Endothelial cell of umbilical vein (primary cell): ENCODE measurements at regions not wholly inside any gene's neighbourhood (a gene's known extent, or its start where the extent isn't known, plus 50 kb on each side); places are given as distances from the start of the nearest gene placed in this dataset.

Experiments
- BruUV-seq: library from RNA; stranded (reverse); fragments of 400-500 nt; replicated peaks from 2 replicates; lab custom pipeline; 2021; lab: Mats Ljungman, UMichigan
- CTCF ChIA-PET: fragments of 300-600, 350-600 bp; sonication (Branson Sonifier 250); formaldehyde crosslinking; loops from one replicate; lab custom pipeline; 2021; ENCODE audit warnings: antibody characterized with exemption, inconsistent platforms; lab: Charles Lee
- POLR2A ChIA-PET: fragments of 300-600, 350-600 bp; sonication (Branson Sonifier 250); formaldehyde crosslinking; loops from one replicate; lab custom pipeline; 2021; ENCODE audit warnings: antibody characterized with exemption, inconsistent platforms; lab: Charles Lee
- DNase-seq: peaks from one replicate; pipeline ENCODE4 v3.0.0-alpha.2; 2011; ENCODE audit warnings: low read depth, low spot score
- FAIRE-seq: peaks from 2 replicates; lab custom pipeline; 2011; peaks lifted over from hg19 to GRCh38; lab: Jason Lieb, UNC
- H2AFZ ChIP-seq: 2 replicates; pipeline ENCODE4 v1.6.0; 2012; ENCODE audit warnings: low read depth, low read length, control low read depth, inconsistent platforms
- H3K27ac ChIP-seq: 2 replicates; pipeline ENCODE4 v1.5.1; 2011; ENCODE audit warnings: low read depth, mild to moderate bottlenecking, control low read depth, low read length, moderate library complexity; ENCODE audit not compliant: insufficient read depth
- H3K27me3 ChIP-seq, 2 experiments: 2 replicates each; pipeline versions ENCODE4 v1.6.0 to v1.6.1; 2011; ENCODE audit warnings: low read length in 2 of 2, mixed read lengths in 1 of 2; ENCODE audit not compliant: control insufficient read depth in 2 of 2, insufficient read depth in 2 of 2
- H3K36me3 ChIP-seq, 2 experiments: 2 replicates in 1 of 2; 3 replicates in 1 of 2; pipeline ENCODE4 v1.5.1; 2011; ENCODE audit warnings: low read length in 2 of 2, mild to moderate bottlenecking in 1 of 2, moderate library complexity in 1 of 2; ENCODE audit not compliant: control insufficient read depth in 2 of 2, insufficient read depth in 2 of 2; ENCODE audit errors: extremely low read depth in 1 of 2
- H3K4me1 ChIP-seq: 3 replicates; pipeline ENCODE4 v1.5.1; 2011; ENCODE audit warnings: mild to moderate bottlenecking, low read length; ENCODE audit not compliant: control insufficient read depth, insufficient read depth; ENCODE audit errors: extremely low read depth
- H3K4me2 ChIP-seq: 2 replicates; pipeline ENCODE4 v1.6.1; 2011; ENCODE audit warnings: low read length, control low read depth, mixed read lengths; ENCODE audit not compliant: insufficient read depth
- H3K4me3 ChIP-seq, 3 experiments: fragments of 200-600 bp in 1 of 3; sonication (generic), shearing (Covaris generic) in 1 of 3; replicated peaks in 1 of 3; 2 replicates each; pipeline ENCODE4 v1.5.1; 2011 to 2016; ENCODE audit warnings: control low read depth in 3 of 3, low read length in 3 of 3, mild to moderate bottlenecking in 2 of 3, inconsistent platforms in 1 of 3, low read depth in 1 of 3, moderate library complexity in 1 of 3; ENCODE audit not compliant: insufficient read depth in 1 of 3
- H3K79me2 ChIP-seq: 2 replicates; pipeline ENCODE4 v1.6.0; 2012; ENCODE audit warnings: low read length, inconsistent platforms; ENCODE audit not compliant: control insufficient read depth, insufficient read depth
- H3K9ac ChIP-seq: replicated peaks from 2 replicates; pipeline ENCODE3; 2011; ENCODE audit warnings: low read length, control low read depth; ENCODE audit not compliant: insufficient read depth; ENCODE audit errors: extremely low read depth
- H3K9me1 ChIP-seq: replicated peaks from 3 replicates; pipeline ENCODE4 v1.6.0; 2011; ENCODE audit warnings: mild to moderate bottlenecking, low read length; ENCODE audit not compliant: control insufficient read depth, insufficient read depth; ENCODE audit errors: extremely low read depth
- H3K9me3 ChIP-seq: replicated peaks from 2 replicates; pipeline ENCODE4 v1.5.1; 2012; ENCODE audit warnings: low read length, inconsistent platforms; ENCODE audit not compliant: control insufficient read depth, insufficient read depth
- H4K20me1 ChIP-seq: replicated peaks from 2 replicates; pipeline ENCODE3; 2011; ENCODE audit warnings: mild to moderate bottlenecking, low read length; ENCODE audit not compliant: control insufficient read depth, insufficient read depth; ENCODE audit errors: extremely low read depth
- EZH2 ChIP-seq: IDR thresholded peaks from 2 replicates; pipeline ENCODE4 v1.6.1; 2012; ENCODE audit warnings: borderline replicate concordance, low read depth, mild to moderate bottlenecking, moderate library complexity, low read length, inconsistent platforms; ENCODE audit not compliant: severe bottlenecking
- FOS ChIP-seq: IDR thresholded peaks from 2 replicates; pipeline ENCODE4 v1.6.1; 2011; ENCODE audit warnings: mild to moderate bottlenecking, low read length, moderate library complexity, borderline replicate concordance; ENCODE audit not compliant: insufficient read depth
- GATA2 ChIP-seq: IDR thresholded peaks from 2 replicates; pipeline ENCODE4 v1.7.0; 2011; ENCODE audit warnings: low read depth, mild to moderate bottlenecking, moderate library complexity, mixed read lengths, low read length; ENCODE audit not compliant: insufficient read length, insufficient read depth
- JUN ChIP-seq: IDR thresholded peaks from 2 replicates; pipeline ENCODE4 v1.6.1; 2011; ENCODE audit warnings: borderline replicate concordance, low read depth; ENCODE audit not compliant: insufficient read length, insufficient read depth
- MAX ChIP-seq: IDR thresholded peaks from 2 replicates; pipeline ENCODE4 v1.6.1; 2011; ENCODE audit not compliant: insufficient read depth, insufficient read length
- MYC ChIP-seq: IDR thresholded peaks from one replicate; pipeline ENCODE4 v1.6.1; 2011; ENCODE audit warnings: mild to moderate bottlenecking, low read depth, low read length
- POLR2A ChIP-seq: IDR thresholded peaks from 2 replicates; pipeline ENCODE4 v1.6.1; 2012; ENCODE audit warnings: low read depth, mild to moderate bottlenecking, control low read depth, low read length
- POLR2AphosphoS5 ChIP-seq: IDR thresholded peaks from 2 replicates; pipeline ENCODE4 v1.6.1; 2012; ENCODE audit warnings: low read depth, mild to moderate bottlenecking, control low read depth, low read length, moderate library complexity; ENCODE audit not compliant: insufficient read depth
- dilution Hi-C: fragments of 300-500 bp; cut with MboI; formaldehyde crosslinking; loops from one replicate; pipeline ENCODE4 v1.15.0; 2019; ENCODE audit warnings: low sequenced_read_pairs; ENCODE audit not compliant: extremely low pct_ligation_motif_present
- intact Hi-C: fragments of 100-400 bp; cut with micrococcal nuclease; formaldehyde crosslinking; loops from one replicate; pipeline ENCODE4 v1.10.0; 2022
- TF ChIP-seq, protein P1 (sequence below), 2 donors: IDR thresholded peaks; 1 replicate in 1 of 2; 2 replicates in 1 of 2; pipeline ENCODE4 v1.5.1; 2011; ENCODE audit warnings: low read length in 2 of 2, mild to moderate bottlenecking in 2 of 2, moderate library complexity in 2 of 2, control low read depth in 1 of 2, inconsistent platforms in 1 of 2, low read depth in 1 of 2; ENCODE audit not compliant: insufficient read depth in 1 of 2; ENCODE audit errors: extremely low read depth in 1 of 2

- no peak for DNase-seq
- H3K9me3 ChIP-seq, result no peaks in the 10 kb centered on the region
- no peak overlapping the region for H3K9ac ChIP-seq
- BruUV-seq, result no TSS peak
- no peak for FAIRE-seq
- H2AFZ ChIP-seq, result no peak overlapping the region
- ChIA-PET POLR2A (no interaction called here), CTCF (interaction anchor here (1.5 to 2.2 kb wide), 2 partner anchors 11 to 19 kb away, joined by 3 to 10 read pairs; no protein-coding TSS in a partner anchor)
- no peaks in the 10 kb centered on the region for H3K4me1 ChIP-seq
- intact Hi-C loops, result no loop called here
- H3K36me3 ChIP-seq, result no peaks in the 10 kb centered on the region
- no peaks in the 10 kb centered on the region for H3K27me3 ChIP-seq
- H3K9me1 ChIP-seq, result no peaks in the 10 kb centered on the region
- H4K20me1 ChIP-seq, result no peaks in the 10 kb centered on the region
- dilution Hi-C loops, result no loop called here
- TF ChIP-seq MAX, result no peak
- no peak for TF ChIP-seq JUN
- TF ChIP-seq POLR2AphosphoS5, result no peak
- no peak for TF ChIP-seq EZH2
- no peak for TF ChIP-seq FOS
- TF ChIP-seq GATA2, result no peak
- TF ChIP-seq, protein P1, sequence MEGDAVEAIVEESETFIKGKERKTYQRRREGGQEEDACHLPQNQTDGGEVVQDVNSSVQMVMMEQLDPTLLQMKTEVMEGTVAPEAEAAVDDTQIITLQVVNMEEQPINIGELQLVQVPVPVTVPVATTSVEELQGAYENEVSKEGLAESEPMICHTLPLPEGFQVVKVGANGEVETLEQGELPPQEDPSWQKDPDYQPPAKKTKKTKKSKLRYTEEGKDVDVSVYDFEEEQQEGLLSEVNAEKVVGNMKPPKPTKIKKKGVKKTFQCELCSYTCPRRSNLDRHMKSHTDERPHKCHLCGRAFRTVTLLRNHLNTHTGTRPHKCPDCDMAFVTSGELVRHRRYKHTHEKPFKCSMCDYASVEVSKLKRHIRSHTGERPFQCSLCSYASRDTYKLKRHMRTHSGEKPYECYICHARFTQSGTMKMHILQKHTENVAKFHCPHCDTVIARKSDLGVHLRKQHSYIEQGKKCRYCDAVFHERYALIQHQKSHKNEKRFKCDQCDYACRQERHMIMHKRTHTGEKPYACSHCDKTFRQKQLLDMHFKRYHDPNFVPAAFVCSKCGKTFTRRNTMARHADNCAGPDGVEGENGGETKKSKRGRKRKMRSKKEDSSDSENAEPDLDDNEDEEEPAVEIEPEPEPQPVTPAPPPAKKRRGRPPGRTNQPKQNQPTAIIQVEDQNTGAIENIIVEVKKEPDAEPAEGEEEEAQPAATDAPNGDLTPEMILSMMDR (IDR thresholded peaks at IDR 0.05; ENCODE audit: extremely low read depth in 1 of 2, insufficient read depth in 1 of 2, low read depth in 1 of 2, low read length in 2 of 2), result no peak
- no peak for TF ChIP-seq POLR2A
- no peak for TF ChIP-seq MYC
- no peak overlapping the region for H3K4me3 ChIP-seq
- H3K79me2 ChIP-seq, result no peaks in the 10 kb centered on the region
- H3K27ac ChIP-seq, result no peak overlapping the region
- no peak overlapping the region for H3K4me2 ChIP-seq
Measured at GRCh38 chr6:71209626-71210025, 79.0 kb upstream of the OGFRL1 start.
